HepG2 (cell line): ENCODE measurements at regions not wholly inside any gene's neighbourhood (a gene's known extent, or its start where the extent isn't known, plus 50 kb on each side); places are given as distances from the start of the nearest gene placed in this dataset.

Experiments used
- ATAC-seq: fragments of 200-7000 bp; cut with Tn5 transposase; 3 replicates; pipeline ENCODE4 v1.9.1; 2020; ENCODE audit warnings: mild to moderate bottlenecking, moderate library complexity
- BruUV-seq: library from RNA; stranded (reverse); fragments of 400-500 nt; replicated peaks from 2 replicates; lab custom pipeline; 2021; lab: Mats Ljungman, UMichigan
- CTCF ChIA-PET: fragments of 300-600 bp; formaldehyde crosslinking; extraction: SDS; loops from one replicate; lab custom pipeline; 2021; ENCODE audit warnings: low total read pairs, inconsistent platforms, low intra/inter-chr PET ratio; lab: Yijun Ruan, JAX
- POLR2A ChIA-PET: fragments of 350-600 bp; sonication (Branson Sonifier 250); formaldehyde crosslinking; loops from one replicate; lab custom pipeline; 2020; ENCODE audit warnings: antibody characterized with exemption, inconsistent platforms; lab: Yijun Ruan, JAX
- DNase-seq: peaks from one replicate; pipeline ENCODE4 v3.0.0-alpha.2; 2015; ENCODE audit warnings: low spot score
- FAIRE-seq: peaks from 3 replicates; lab custom pipeline; 2011; peaks lifted over from hg19 to GRCh38; lab: Jason Lieb, UNC
- H2AFZ ChIP-seq: one replicate; pipeline ENCODE4 v1.6.1; 2011; ENCODE audit warnings: low read length, inconsistent platforms
- H3K27ac ChIP-seq: fragments of 300-600 bp; 3 replicates; pipeline ENCODE4 v1.8.0; 2011; ENCODE audit warnings: mixed run types, mild to moderate bottlenecking, mixed read lengths, low read length, inconsistent platforms; ENCODE audit not compliant: insufficient read depth; ENCODE audit errors: extremely low read length
- H3K27me3 ChIP-seq, 2 experiments: fragments of 200-600 bp in 1 of 2; 2 replicates in 1 of 2; 3 replicates in 1 of 2; pipeline versions ENCODE4 v1.6.0 to v1.8.0; 2011; ENCODE audit warnings: low read length in 2 of 2, mild to moderate bottlenecking in 2 of 2, moderate library complexity in 2 of 2, inconsistent platforms in 1 of 2; ENCODE audit not compliant: insufficient read depth in 2 of 2, control insufficient read depth in 1 of 2
- H3K36me3 ChIP-seq, 2 experiments: fragments of 200-600 bp in 1 of 2; replicated peaks in 1 of 2; 2 replicates in 1 of 2; 3 replicates in 1 of 2; pipeline versions ENCODE4 v1.5.1 to v1.8.0; 2011; ENCODE audit warnings: low read length in 2 of 2, inconsistent platforms in 1 of 2; ENCODE audit not compliant: insufficient read depth in 2 of 2, control insufficient read depth in 1 of 2
- H3K4me1 ChIP-seq: 2 replicates; pipeline ENCODE4 v1.5.1; 2012; ENCODE audit warnings: low read length, inconsistent platforms; ENCODE audit not compliant: insufficient read depth
- H3K4me2 ChIP-seq: 2 replicates; pipeline ENCODE4 v1.6.0; 2011; ENCODE audit warnings: low read depth, low read length, inconsistent platforms
- H3K4me3 ChIP-seq, 3 experiments: fragments of 200-600 bp in 1 of 3; sonication (generic), shearing (Covaris generic) in 1 of 3; replicated peaks in 1 of 3; 2 replicates each; pipeline ENCODE4 v1.5.1; 2011 to 2016; ENCODE audit warnings: low read length in 3 of 3, inconsistent platforms in 2 of 3, low read depth in 2 of 3, mild to moderate bottlenecking in 2 of 3, control low read depth in 1 of 3, mixed read lengths in 1 of 3; ENCODE audit not compliant: insufficient read depth in 1 of 3
- H3K79me2 ChIP-seq: one replicate; pipeline ENCODE4 v1.6.1; 2011; ENCODE audit warnings: low read length, inconsistent platforms; ENCODE audit not compliant: insufficient read depth
- H3K9ac ChIP-seq: 2 replicates; pipeline ENCODE4 v1.6.0; 2011; ENCODE audit warnings: mild to moderate bottlenecking, low read depth, low read length, inconsistent platforms; ENCODE audit not compliant: insufficient read depth
- H3K9me3 ChIP-seq: 2 replicates; pipeline ENCODE4 v1.5.1; 2012; ENCODE audit warnings: mild to moderate bottlenecking, low read length
- H4K20me1 ChIP-seq: 2 replicates; pipeline ENCODE4 v1.6.0; 2011; ENCODE audit warnings: inconsistent platforms, mild to moderate bottlenecking, low read length, moderate library complexity; ENCODE audit not compliant: insufficient read depth
- DNMT1 ChIP-seq: sonication (generic); formaldehyde crosslinking; IDR thresholded peaks from 2 replicates; pipeline ENCODE4 v1.5.1; 2020; ENCODE audit warnings: mild to moderate bottlenecking, missing genetic modification reagents
- IKZF1 ChIP-seq: fragments of 450-650 bp; IDR thresholded peaks from 2 replicates; pipeline ENCODE4 v1.7.1; 2016
- KMT2A ChIP-seq: sonication (generic); formaldehyde crosslinking; IDR thresholded peaks from 2 replicates; pipeline ENCODE4 v1.4.0; 2020; ENCODE audit warnings: missing genetic modification reagents
- MED1 ChIP-seq: sonication (generic); formaldehyde crosslinking; IDR thresholded peaks from 2 replicates; pipeline ENCODE4 v1.4.0; 2020; ENCODE audit warnings: missing genetic modification reagents
- NR2F2 ChIP-seq: IDR thresholded peaks from 2 replicates; pipeline ENCODE4 v1.6.1; 2012; ENCODE audit warnings: low read depth, inconsistent platforms, borderline replicate concordance
- PAWR ChIP-seq: sonication (generic); formaldehyde crosslinking; IDR thresholded peaks from 2 replicates; pipeline ENCODE4 v1.4.0; 2020; ENCODE audit warnings: missing genetic modification reagents, mild to moderate bottlenecking, borderline replicate concordance
- PHF21A ChIP-seq: sonication (generic); formaldehyde crosslinking; IDR thresholded peaks from 2 replicates; pipeline ENCODE4 v1.5.0; 2020; ENCODE audit warnings: mild to moderate bottlenecking, missing genetic modification reagents
- SSRP1 ChIP-seq: IDR thresholded peaks from 2 replicates; pipeline ENCODE4 v1.6.1; 2016; ENCODE audit warnings: control low read depth
- ZBTB33 ChIP-seq: sonication (generic); formaldehyde crosslinking; IDR thresholded peaks from 2 replicates; pipeline ENCODE4 v1.4.0; 2020; ENCODE audit warnings: missing genetic modification reagents
- ZNF180 ChIP-seq: sonication (generic); formaldehyde crosslinking; IDR thresholded peaks from 2 replicates; pipeline ENCODE4 v1.4.0; 2020; ENCODE audit warnings: low read depth, missing genetic modification reagents, borderline replicate concordance
- ZNF274 ChIP-seq: sonication (generic); formaldehyde crosslinking; IDR thresholded peaks from 2 replicates; pipeline ENCODE4 v1.5.1; 2020; ENCODE audit warnings: mild to moderate bottlenecking, missing genetic modification reagents
- ZNF3 ChIP-seq: IDR thresholded peaks from 2 replicates; pipeline ENCODE4 v1.7.0; 2017; ENCODE audit warnings: inconsistent platforms
- ZNF747 ChIP-seq: sonication (generic); formaldehyde crosslinking; IDR thresholded peaks from 2 replicates; pipeline ENCODE4 v1.8.1; 2023; ENCODE audit warnings: missing genetic modification reagents, mild to moderate bottlenecking, borderline replicate concordance
- ZSCAN25 ChIP-seq: sonication (generic); formaldehyde crosslinking; IDR thresholded peaks from 2 replicates; pipeline ENCODE4 v1.8.0; 2022; ENCODE audit warnings: mild to moderate bottlenecking, missing genetic modification reagents
- WGBS: methylation state at CpG from one replicate; pipeline ENCODE4 v1.1.6; 2017; ENCODE audit warnings: low lambda C conversion rate; 5-methylcytosine and 5-hydroxymethylcytosine counted together
- in situ Hi-C: cut with HindIII; loops from 2 replicates; pipeline ENCODE4 v1.10.0; 2017; ENCODE audit warnings: low pct_unique_long_range_greater_than_20kb; ENCODE audit not compliant: extremely low pct_ligation_motif_present
- intact Hi-C: fragments of 100-400 bp; cut with micrococcal nuclease; formaldehyde crosslinking; loops from one replicate; pipeline ENCODE4 v1.10.0; 2022; ENCODE audit not compliant: unreplicated experiment

GRCh38 chr6:157768304-157768703, 54.7 kb upstream of the SNX9 start (continued):
- TF ChIP-seq KMT2A (CRISPR knock-in tag): no peak
- TF ChIP-seq MED1: no peak
- TF ChIP-seq NR2F2: no peak
- TF ChIP-seq ZNF747 (CRISPR knock-in tag): no peak

- H3K4me3 ChIP-seq: no peak overlapping the region
- in situ Hi-C loops (no loop called here), intact Hi-C loops (no loop called here)
- FAIRE-seq: no peak
- H3K9me3 ChIP-seq: no peaks in the 10 kb centered on the region
- POLR2A ChIA-PET: interaction anchor here (1.5 kb wide), 1 partner anchor 36 kb away, joined by 4 read pairs; no protein-coding TSS in a partner anchor
- no peaks in the 10 kb centered on the region for H3K79me2 ChIP-seq
- peaks cover 0 to 11% of the 10 kb centered on the region in 2 experiments; a peak in 3 of 5 replicates for H3K27me3 ChIP-seq
- H3K27ac ChIP-seq: no peak overlapping the region
- no TSS peak for BruUV-seq
- H3K9ac ChIP-seq: no peak overlapping the region
- CTCF ChIA-PET: no interaction called here
- H3K36me3 ChIP-seq: no peaks in the 10 kb centered on the region
- peaks cover 34% of the 10 kb centered on the region for H3K4me1 ChIP-seq
- no peaks in the 10 kb centered on the region for H4K20me1 ChIP-seq
- 64% methylated on average over 13 of the region's 13 CpGs for WGBS
- TF ChIP-seq DNMT1 (CRISPR knock-in tag) (no peak), ZNF180 (CRISPR knock-in tag) (no peak), IKZF1 (no peak), ZNF274 (CRISPR knock-in tag) (no peak), ZNF3 (CRISPR knock-in tag) (no peak), PAWR (CRISPR knock-in tag) (no peak), ZSCAN25 (CRISPR knock-in tag) (no peak), PHF21A (CRISPR knock-in tag) (no peak), SSRP1 (CRISPR knock-in tag) (no peak), ZBTB33 (CRISPR knock-in tag) (no peak)
- ATAC-seq: no peak
- no peak overlapping the region for H3K4me2 ChIP-seq
- no peak overlapping the region for H2AFZ ChIP-seq
- no peak for DNase-seq
Observed at GRCh38 chr6:157768863-157769551, 54.0 kb upstream of the SNX9 start.
